ENCODE measurements at regions not wholly inside any gene's neighbourhood (a gene's known extent, or its start where the extent isn't known, plus 50 kb on each side); places are given as distances from the start of the nearest gene placed in this dataset.
A peak's percentile ranks its signal among the peaks of the same experiment; 100 is the strongest.

DNA sequence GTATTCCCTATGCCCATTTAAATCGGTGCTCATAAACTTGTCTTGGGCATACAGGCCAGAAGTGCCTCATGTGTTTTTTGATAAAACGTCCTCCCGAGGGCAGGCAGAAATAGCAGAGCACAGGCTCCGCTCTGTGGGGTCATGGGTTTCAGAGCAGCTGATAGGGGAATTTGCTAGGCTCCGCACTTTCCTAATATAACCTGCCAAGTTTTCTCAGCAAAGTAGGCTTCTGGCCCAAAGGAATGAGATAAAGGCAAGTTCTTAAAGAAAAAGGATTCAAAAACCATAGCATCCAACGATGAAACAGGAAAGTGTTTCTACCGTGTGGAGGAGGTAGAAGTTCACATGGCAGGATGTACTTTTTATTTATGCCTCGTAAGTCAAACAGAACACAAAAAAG is 69.8 kb upstream of the RALGAPA2 start:
- Histone ChIP-seq H3K4me3 (no peak overlapping the region), H3K27me3 (no peaks in the 10 kb centered on the region), H3K9me3 (no peaks in the 10 kb centered on the region), H3K27ac (peak overlapping the region; percentile 4 to 58), H3K4me1 (peaks cover 4 to 5% of the 10 kb centered on the region in 2 donors), H3K36me3 (no peaks in the 10 kb centered on the region)
- no peak for DNase-seq (ENCODE audit: low spot score in 2 of 2)
- TF ChIP-seq, protein P1, sequence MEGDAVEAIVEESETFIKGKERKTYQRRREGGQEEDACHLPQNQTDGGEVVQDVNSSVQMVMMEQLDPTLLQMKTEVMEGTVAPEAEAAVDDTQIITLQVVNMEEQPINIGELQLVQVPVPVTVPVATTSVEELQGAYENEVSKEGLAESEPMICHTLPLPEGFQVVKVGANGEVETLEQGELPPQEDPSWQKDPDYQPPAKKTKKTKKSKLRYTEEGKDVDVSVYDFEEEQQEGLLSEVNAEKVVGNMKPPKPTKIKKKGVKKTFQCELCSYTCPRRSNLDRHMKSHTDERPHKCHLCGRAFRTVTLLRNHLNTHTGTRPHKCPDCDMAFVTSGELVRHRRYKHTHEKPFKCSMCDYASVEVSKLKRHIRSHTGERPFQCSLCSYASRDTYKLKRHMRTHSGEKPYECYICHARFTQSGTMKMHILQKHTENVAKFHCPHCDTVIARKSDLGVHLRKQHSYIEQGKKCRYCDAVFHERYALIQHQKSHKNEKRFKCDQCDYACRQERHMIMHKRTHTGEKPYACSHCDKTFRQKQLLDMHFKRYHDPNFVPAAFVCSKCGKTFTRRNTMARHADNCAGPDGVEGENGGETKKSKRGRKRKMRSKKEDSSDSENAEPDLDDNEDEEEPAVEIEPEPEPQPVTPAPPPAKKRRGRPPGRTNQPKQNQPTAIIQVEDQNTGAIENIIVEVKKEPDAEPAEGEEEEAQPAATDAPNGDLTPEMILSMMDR (IDR thresholded peaks at IDR 0.05): no peak
- TF ChIP-seq POLR2A (IDR thresholded peaks at IDR 0.05) (no peak), POLR2AphosphoS5 (IDR thresholded peaks at IDR 0.05) (no peak)
- intact Hi-C loops (cut with DNase I; ENCODE audit: low total_unique reads): no loop called here

DNA sequence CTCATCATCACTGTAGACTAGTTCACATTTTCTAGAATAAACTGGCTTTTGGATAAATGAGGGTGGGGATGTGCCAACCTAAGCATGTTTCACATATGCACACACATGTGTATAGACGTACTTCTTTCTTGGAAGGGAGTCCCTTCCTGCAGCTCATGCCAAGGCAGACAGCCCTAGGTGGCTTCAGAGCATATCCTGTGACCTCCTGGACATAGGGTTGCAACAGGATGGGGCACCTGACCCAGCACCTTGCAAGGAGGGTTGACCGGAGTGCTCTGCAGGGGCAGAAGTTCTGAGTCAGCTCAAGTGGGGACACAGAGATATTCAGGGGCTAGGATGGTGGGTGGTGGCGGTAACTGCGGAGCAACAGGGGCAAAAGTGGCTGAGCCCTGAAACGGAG is 68.6 kb upstream of the RALGAPA2 start:
- Histone ChIP-seq H3K4me1 (peaks cover 4 to 5% of the 10 kb centered on the region in 2 donors), H3K9me3 (no peaks in the 10 kb centered on the region), H3K4me3 (no peak overlapping the region), H3K27me3 (no peaks in the 10 kb centered on the region), H3K27ac (no peak overlapping the region), H3K36me3 (no peaks in the 10 kb centered on the region)
- intact Hi-C loops (cut with DNase I; ENCODE audit: low total_unique reads): no loop called here
- TF ChIP-seq, protein P1 (IDR thresholded peaks at IDR 0.05): no peak
- TF ChIP-seq POLR2AphosphoS5 (IDR thresholded peaks at IDR 0.05) (no peak), POLR2A (IDR thresholded peaks at IDR 0.05) (no peak)
- DNase-seq (ENCODE audit: low spot score in 2 of 2): no peak

DNA sequence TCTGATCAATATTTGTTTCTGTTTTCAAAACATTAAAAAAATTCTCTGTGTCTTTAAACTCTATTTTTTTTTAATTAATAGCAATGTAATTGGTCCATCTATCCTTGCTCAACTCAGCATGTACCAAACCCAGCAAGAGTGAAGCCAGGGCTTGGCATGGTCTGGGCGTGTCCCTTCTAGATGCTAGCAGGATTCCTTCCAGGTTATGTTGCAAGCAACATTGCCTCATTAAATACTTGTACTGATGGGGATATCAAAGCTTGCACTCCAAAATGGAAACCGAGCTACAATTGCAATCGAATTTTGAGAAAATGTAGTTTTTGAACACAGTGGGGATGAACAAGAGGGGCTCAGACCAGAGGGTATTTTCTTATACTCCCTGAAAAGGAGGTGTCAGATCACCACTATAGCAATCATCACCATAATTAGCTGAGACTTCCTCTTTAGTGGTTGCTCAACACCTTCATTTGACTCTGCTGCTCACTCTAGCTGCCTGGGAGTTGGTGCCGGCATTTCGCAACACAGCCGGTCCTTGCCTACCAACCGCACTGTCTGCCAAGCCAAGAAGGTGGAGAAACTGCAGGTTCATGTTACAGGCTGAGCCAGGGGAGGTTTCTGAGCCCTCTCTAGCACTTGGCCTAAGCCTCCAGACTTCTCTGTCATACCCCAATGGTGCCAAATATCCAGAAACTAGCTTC is 67.8 kb upstream of the RALGAPA2 start:
- H3K27me3 ChIP-seq: no peaks in the 10 kb centered on the region
- peak overlapping the region in 1 of 2 donors; percentile 81 for H3K27ac ChIP-seq
- peaks cover 4 to 5% of the 10 kb centered on the region in 2 donors for H3K4me1 ChIP-seq
- H3K36me3 ChIP-seq: no peaks in the 10 kb centered on the region
- H3K4me3 ChIP-seq: no peak overlapping the region
- H3K9me3 ChIP-seq: no peaks in the 10 kb centered on the region
- intact Hi-C loops (cut with DNase I; ENCODE audit: low total_unique reads): no loop called here
- TF ChIP-seq POLR2A (IDR thresholded peaks at IDR 0.05): no peak
- TF ChIP-seq, protein P1 (IDR thresholded peaks at IDR 0.05): no peak
- peak; percentile 24 to 44 (median 38) for TF ChIP-seq POLR2AphosphoS5 (IDR thresholded peaks at IDR 0.05)
- peak; percentile 69 to 80 for DNase-seq (ENCODE audit: low spot score in 2 of 2)

DNA sequence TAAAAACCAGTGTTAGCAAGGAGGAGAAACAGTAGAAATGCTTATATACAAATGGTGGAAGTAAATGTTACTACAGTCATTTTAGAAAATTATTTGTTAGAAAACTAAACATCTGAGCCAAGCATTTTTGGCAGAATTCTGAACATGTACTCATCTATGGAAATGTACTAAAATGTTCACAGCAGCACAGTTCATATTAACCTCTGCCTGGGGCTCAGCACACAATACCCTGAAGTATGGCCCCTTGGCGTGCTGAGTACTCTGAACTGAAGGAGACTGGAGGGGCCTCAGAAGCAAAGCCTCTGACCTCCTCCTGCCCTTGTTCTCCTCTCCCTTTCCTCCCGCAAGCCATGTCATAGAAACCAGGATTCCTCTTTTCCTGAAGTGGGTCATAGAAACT is 66.2 kb upstream of the RALGAPA2 start:
- Histone ChIP-seq H3K27ac (no peak overlapping the region), H3K4me3 (no peak overlapping the region), H3K4me1 (peaks cover 4 to 5% of the 10 kb centered on the region in 2 donors), H3K9me3 (no peaks in the 10 kb centered on the region), H3K36me3 (no peaks in the 10 kb centered on the region), H3K27me3 (no peaks in the 10 kb centered on the region)
- intact Hi-C loops (cut with DNase I; ENCODE audit: low total_unique reads): no loop called here
- DNase-seq (ENCODE audit: low spot score in 2 of 2): no peak
- TF ChIP-seq, protein P1 (IDR thresholded peaks at IDR 0.05): no peak
- TF ChIP-seq POLR2A (IDR thresholded peaks at IDR 0.05) (no peak), POLR2AphosphoS5 (IDR thresholded peaks at IDR 0.05) (no peak)

DNA sequence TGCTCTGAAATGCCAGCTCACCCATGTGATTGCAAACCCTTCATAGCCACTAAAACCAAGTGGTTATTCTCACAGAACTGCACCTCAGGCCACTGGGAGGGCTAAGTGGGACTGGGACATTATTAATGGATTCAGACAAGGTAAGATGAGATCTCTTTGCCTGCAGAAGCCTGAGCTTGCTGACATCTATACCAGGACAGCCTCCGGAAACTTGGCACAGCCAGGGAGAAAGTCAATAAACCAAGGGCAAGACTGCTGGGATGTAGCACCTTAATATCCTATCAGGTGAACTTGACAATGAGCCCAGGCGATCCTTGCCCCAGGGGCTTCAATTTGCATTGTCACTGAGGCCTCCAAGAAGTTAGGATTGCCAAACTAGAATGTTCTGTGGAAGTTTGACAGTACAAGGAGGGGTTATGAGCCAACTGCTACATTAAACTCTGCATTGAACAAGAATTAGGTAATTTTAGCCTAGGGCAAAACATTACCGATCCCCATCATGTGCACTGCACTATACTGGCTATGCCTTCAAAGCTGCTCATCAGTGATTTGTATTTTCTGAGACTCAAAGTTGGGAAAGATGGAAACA is 60.1 kb upstream of the RALGAPA2 start:
- H3K27ac ChIP-seq: no peak overlapping the region
- intact Hi-C loops (cut with DNase I; ENCODE audit: low total_unique reads): no loop called here
- DNase-seq (ENCODE audit: low spot score in 2 of 2): no peak

More for the DNA sequence above, 60.1 kb upstream of the RALGAPA2 start:
- TF ChIP-seq, protein P1 (IDR thresholded peaks at IDR 0.05): no peak
- TF ChIP-seq POLR2AphosphoS5 (IDR thresholded peaks at IDR 0.05) (no peak), POLR2A (IDR thresholded peaks at IDR 0.05) (no peak)
- no peak overlapping the region for H3K4me3 ChIP-seq
- no peaks in the 10 kb centered on the region for H3K4me1 ChIP-seq
- H3K9me3 ChIP-seq: peaks cover 0 to 5% of the 10 kb centered on the region in 2 donors
- no peaks in the 10 kb centered on the region for H3K36me3 ChIP-seq
- H3K27me3 ChIP-seq: no peaks in the 10 kb centered on the region

Data from breast epithelium (tissue), 4 donors.